Aorta (tissue), 5 donors: ENCODE measurements at regions not wholly inside any gene's neighbourhood (a gene's known extent, or its start where the extent isn't known, plus 50 kb on each side); places are given as distances from the start of the nearest gene placed in this dataset.
A peak's percentile ranks its signal among the peaks of the same experiment; 100 is the strongest.

ENCODE experiments used
- ATAC-seq: fragments of 200-7000 bp; cut with Tn5 transposase; one replicate; pipeline ENCODE4 v1.9.1; 2022; ENCODE audit warnings: moderate library complexity; ENCODE audit not compliant: low FRiP score
- DNase-seq, 2 donors: peaks; one replicate each; pipeline ENCODE4 v3.0.0-alpha.2; 2020
- H3K27ac ChIP-seq, 2 donors: one replicate each; pipeline ENCODE4 v1.5.1; 2013; ENCODE audit warnings: low read length in 2 of 2, mild to moderate bottlenecking in 2 of 2, moderate library complexity in 2 of 2, control low read depth in 1 of 2, inconsistent platforms in 1 of 2, low read depth in 1 of 2
- H3K27me3 ChIP-seq, 2 donors: one replicate each; pipeline ENCODE4 v1.6.1; 2013; ENCODE audit warnings: control low read depth in 1 of 2, low read length in 1 of 2, mild to moderate bottlenecking in 1 of 2, moderate library complexity in 1 of 2; ENCODE audit not compliant: insufficient read depth in 2 of 2, control insufficient read depth in 1 of 2
- H3K36me3 ChIP-seq, 2 donors: one replicate each; pipeline ENCODE4 v1.6.1; 2013; ENCODE audit warnings: control low read depth in 1 of 2, low read length in 1 of 2, mild to moderate bottlenecking in 1 of 2; ENCODE audit not compliant: insufficient read depth in 2 of 2, control insufficient read depth in 1 of 2
- H3K4me1 ChIP-seq, 2 donors: one replicate each; pipeline ENCODE4 v1.6.1; 2013; ENCODE audit warnings: low read length in 2 of 2, control low read depth in 1 of 2, mild to moderate bottlenecking in 1 of 2, moderate library complexity in 1 of 2; ENCODE audit not compliant: insufficient read depth in 2 of 2, control insufficient read depth in 1 of 2
- H3K4me3 ChIP-seq, 2 donors: one replicate each; pipeline ENCODE4 v1.5.1; 2013; ENCODE audit warnings: low read length in 2 of 2, control low read depth in 1 of 2, mild to moderate bottlenecking in 1 of 2
- H3K9me3 ChIP-seq: one replicate; pipeline ENCODE4 v1.6.1; 2013; ENCODE audit warnings: mild to moderate bottlenecking, low read length; ENCODE audit not compliant: control insufficient read depth
- WGBS, 2 donors: extraction: QIAGEN DNeasy Blood & Tissue Kit; methylation state at CpG; one replicate each; pipeline ENCODE4 v1.1.7; 2013; 5-methylcytosine and 5-hydroxymethylcytosine counted together
- intact Hi-C, 2 donors: fragments of 100-400 bp; cut with DNase I; formaldehyde crosslinking; loops; one replicate each; pipeline versions ENCODE4 v1.14.2 to v1.15.0; 2022
- donor health status: healthy with polysubstance abuse.
- donor health status: Bipolar disorder and iron deficiency.
- donor health status: DM: no; HTN: no; CAD: no.
- donor health status: DM: no; HTN: no; CAD: no.
- donor health status: DM: yes; HTN: yes; CAD: no.

- Histone ChIP-seq H3K9me3 (no peaks in the 10 kb centered on the region), H3K36me3 (no peaks in the 10 kb centered on the region), H3K4me1 (peaks cover 0 to 2% of the 10 kb centered on the region in 2 donors), H3K4me3 (no peak overlapping the region), H3K27ac (no peak overlapping the region), H3K27me3 (no peaks in the 10 kb centered on the region)
- DNase-seq = no peak
- WGBS, 2 donors = 40 to 46% methylated on average over 4 of the region's 4 CpGs
- peak; percentile 46 for ATAC-seq
- intact Hi-C loops = loop anchor here in 1 of 2 donors (5.0 kb wide), 1 partner anchor 415 kb away; the partner anchor contains the start of gene THBS1
Measured at GRCh38 chr15:39167164-39168058, 413.5 kb upstream of the THBS1 start.

DNA sequence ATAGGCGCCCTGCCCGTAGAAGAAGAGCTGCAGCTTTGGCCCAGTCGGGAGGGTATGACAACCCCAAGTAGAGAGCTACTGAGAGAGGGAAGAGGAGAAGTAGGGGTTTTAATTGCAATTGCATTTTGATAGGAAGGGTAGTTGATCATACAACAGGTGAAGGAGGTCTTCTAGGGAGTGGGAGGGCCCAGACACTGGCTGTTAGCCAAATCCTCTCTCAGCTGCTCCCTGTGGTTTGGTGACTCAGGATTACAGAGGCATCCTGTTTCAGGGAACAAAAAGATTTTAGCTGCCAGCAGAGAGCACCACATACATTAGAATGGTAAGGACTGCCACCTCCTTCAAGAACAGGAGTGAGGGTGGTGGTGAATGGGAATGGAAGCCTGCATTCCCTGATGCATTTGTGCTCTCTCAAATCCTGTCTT lies 408.9 kb upstream of the THBS1 start:
- Histone ChIP-seq H3K27ac (no peak overlapping the region), H3K4me3 (no peak overlapping the region), H3K4me1 (no peaks in the 10 kb centered on the region), H3K27me3 (no peaks in the 10 kb centered on the region), H3K36me3 (no peaks in the 10 kb centered on the region), H3K9me3 (no peaks in the 10 kb centered on the region)
- ATAC-seq = peak; percentile 65
- intact Hi-C loops = loop anchor here in 1 of 2 donors (5.0 kb wide), 1 partner anchor 410 kb away; the partner anchor contains the start of gene THBS1
- WGBS, 2 donors = 86 to 88% methylated on average over 3 of the region's 3 CpGs
- peak in 1 of 2 donors; percentile 79 for DNase-seq

DNA sequence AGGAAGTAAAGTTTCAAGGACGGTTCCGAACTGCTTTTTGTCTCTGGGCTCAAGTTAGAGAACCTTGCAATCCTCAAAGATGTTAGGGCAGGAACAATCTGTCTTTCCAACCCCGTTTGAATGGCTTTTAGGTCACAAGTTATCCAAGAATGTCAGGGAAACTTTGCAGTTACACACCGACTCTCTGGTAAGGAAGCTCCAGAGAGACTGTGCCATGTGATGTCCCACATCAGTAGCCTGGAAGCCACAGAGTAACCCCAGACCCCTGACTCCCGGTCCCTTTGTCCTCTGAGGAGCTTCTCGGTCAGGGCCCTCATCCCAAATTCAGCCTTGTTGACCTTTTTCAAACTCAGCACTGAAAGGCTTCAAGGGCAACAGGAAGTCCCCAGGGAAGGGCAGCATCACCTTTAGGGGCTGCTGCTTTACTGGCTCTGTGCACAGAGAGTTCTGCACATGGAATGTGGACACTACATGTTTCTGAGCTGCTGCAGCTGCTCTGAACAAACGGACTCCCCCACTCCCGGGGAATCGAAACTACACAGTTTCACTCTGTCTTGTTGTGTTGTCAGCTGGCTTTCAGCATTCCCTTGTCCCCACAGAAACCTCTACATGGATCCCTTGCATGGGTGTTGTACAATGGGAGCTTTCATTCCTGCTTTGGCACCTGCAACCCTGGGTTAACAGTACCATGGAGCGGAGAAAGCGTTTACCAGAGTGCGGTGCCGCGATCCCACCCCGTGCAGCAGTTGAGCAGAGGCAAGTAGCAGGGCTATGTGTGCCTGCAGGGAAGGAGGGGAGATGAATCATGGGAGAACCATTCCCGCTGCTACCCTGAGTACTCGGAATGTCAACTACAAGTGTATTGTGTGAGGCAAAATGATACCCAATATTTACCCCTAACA lies 408.2 kb upstream of the THBS1 start:
- Histone ChIP-seq H3K27me3 (no peaks in the 10 kb centered on the region), H3K36me3 (no peaks in the 10 kb centered on the region), H3K27ac (no peak overlapping the region), H3K4me1 (no peaks in the 10 kb centered on the region), H3K4me3 (no peak overlapping the region), H3K9me3 (no peaks in the 10 kb centered on the region)
- WGBS, 2 donors = 70 to 77% methylated on average over 17 of the region's 17 CpGs
- intact Hi-C loops = loop anchor here in 1 of 2 donors (5.0 kb wide), 1 partner anchor 410 kb away; the partner anchor contains the start of gene THBS1
- ATAC-seq (no peak), DNase-seq (no peak)

- DNase-seq (no peak), ATAC-seq (no peak)
- H3K27me3 ChIP-seq = no peaks in the 10 kb centered on the region
- no peaks in the 10 kb centered on the region for H3K4me1 ChIP-seq
- H3K9me3 ChIP-seq = no peaks in the 10 kb centered on the region
- H3K4me3 ChIP-seq = no peak overlapping the region
- H3K27ac ChIP-seq = no peak overlapping the region
- WGBS, 2 donors = 89 to 96% methylated on average over 4 of the region's 4 CpGs
- H3K36me3 ChIP-seq = no peaks in the 10 kb centered on the region
- intact Hi-C loops = loop anchor here in 1 of 2 donors (5.0 kb wide), 1 partner anchor 409 kb away; the partner anchor contains the start of gene THBS1
Measured at GRCh38 chr15:39173426-39173825, 407.5 kb upstream of the THBS1 start.

- WGBS, 2 donors = 93 to 99% methylated on average over 1 of the region's 1 CpG
- no peaks in the 10 kb centered on the region for H3K4me1 ChIP-seq
- ATAC-seq = no peak
- H3K36me3 ChIP-seq = no peaks in the 10 kb centered on the region
- no peak overlapping the region for H3K4me3 ChIP-seq
- intact Hi-C loops = loop anchor here in 1 of 2 donors (5.0 kb wide), 1 partner anchor 408 kb away; the partner anchor contains the start of gene THBS1
- H3K27ac ChIP-seq = no peak overlapping the region
- no peak for DNase-seq
- H3K9me3 ChIP-seq = no peaks in the 10 kb centered on the region
- no peaks in the 10 kb centered on the region for H3K27me3 ChIP-seq
Measured at GRCh38 chr15:39174332-39174731, 406.5 kb upstream of the THBS1 start.

DNA sequence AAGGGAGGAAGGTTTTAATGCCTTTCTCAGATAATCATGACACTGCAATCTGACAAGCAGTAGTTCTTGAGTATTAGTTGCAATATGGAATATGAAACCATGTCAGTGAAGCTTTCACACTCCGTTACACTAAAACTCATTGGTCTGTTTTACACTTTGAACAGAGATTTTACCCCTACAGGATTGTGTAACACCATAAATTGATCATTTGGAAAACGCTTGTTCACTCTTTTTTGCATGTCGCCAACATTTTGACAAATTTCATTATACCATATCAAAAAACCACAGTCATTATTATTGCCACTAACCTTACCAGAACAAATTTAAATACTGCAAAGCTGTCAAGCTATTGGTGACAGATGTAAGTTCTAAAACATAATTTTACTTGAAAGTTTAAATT lies 404.8 kb upstream of the THBS1 start:
- Histone ChIP-seq H3K36me3 (no peaks in the 10 kb centered on the region), H3K9me3 (no peaks in the 10 kb centered on the region), H3K4me1 (peaks cover 0 to under 1% of the 10 kb centered on the region in 2 donors), H3K27me3 (no peaks in the 10 kb centered on the region), H3K27ac (no peak overlapping the region), H3K4me3 (no peak overlapping the region)
- intact Hi-C loops = no loop called here
- 63 to 85% methylated on average over 3 of the region's 3 CpGs for WGBS, 2 donors
- DNase-seq (no peak), ATAC-seq (no peak)

- no peak for DNase-seq
- H3K27ac ChIP-seq = no peak overlapping the region
- WGBS, 2 donors = 89 to 92% methylated on average over 4 of the region's 4 CpGs
- intact Hi-C loops = no loop called here
- H3K36me3 ChIP-seq = no peaks in the 10 kb centered on the region
- ATAC-seq = no peak
- H3K9me3 ChIP-seq = no peaks in the 10 kb centered on the region
- no peak overlapping the region for H3K4me3 ChIP-seq
- peaks cover 0 to 2% of the 10 kb centered on the region in 2 donors for H3K4me1 ChIP-seq
- H3K27me3 ChIP-seq = no peaks in the 10 kb centered on the region
Measured at GRCh38 chr15:39177561-39177960, 403.3 kb upstream of the THBS1 start.

GRCh38 chr15:39180030-39180429 lies 400.8 kb upstream of the THBS1 start:
- ATAC-seq (no peak), DNase-seq (no peak)
- no peak overlapping the region for H3K27ac ChIP-seq
- H3K4me1 ChIP-seq = peaks cover 0 to 2% of the 10 kb centered on the region in 2 donors
- H3K36me3 ChIP-seq = no peaks in the 10 kb centered on the region
- 46 to 51% methylated on average over 1 of the region's 1 CpG for WGBS, 2 donors
- no peak overlapping the region for H3K4me3 ChIP-seq
- peaks cover 1% of the 10 kb centered on the region for H3K9me3 ChIP-seq
- intact Hi-C loops = no loop called here
- peaks cover 0 to under 1% of the 10 kb centered on the region in 2 donors for H3K27me3 ChIP-seq
